HCT116 (cell line): ENCODE measurements at regions not wholly inside any gene's neighbourhood (a gene's known extent, or its start where the extent isn't known, plus 50 kb on each side); places are given as distances from the start of the nearest gene placed in this dataset.

Source experiments
- ATAC-seq: fragments of 200-7000 bp; cut with Tn5 transposase; 2 replicates; pipeline ENCODE4 v1.9.1; 2020; ENCODE audit warnings: mild to moderate bottlenecking, moderate library complexity
- BruUV-seq: library from RNA; stranded (reverse); fragments of 400-500 nt; replicated peaks from 2 replicates; lab custom pipeline; 2021; lab: Mats Ljungman, UMichigan
- CTCF ChIA-PET: fragments of 300-600 bp; sonication (Branson Sonifier 250); formaldehyde crosslinking; loops from one replicate; lab custom pipeline; 2021; ENCODE audit warnings: antibody characterized with exemption; lab: Charles Lee
- POLR2A ChIA-PET: fragments of 300-600, 350-600 bp; sonication (Branson Sonifier 250); formaldehyde crosslinking; loops from one replicate; lab custom pipeline; 2021; ENCODE audit warnings: antibody characterized with exemption; lab: Charles Lee
- RAD21 ChIA-PET, 2 experiments: fragments of 300-600 bp; sonication (Branson Sonifier 250); formaldehyde crosslinking; loops; one replicate each; lab custom pipeline; 2023; ENCODE audit warnings: low total read pairs in 2 of 2; ENCODE audit not compliant: uncharacterized antibody in 2 of 2, unreplicated experiment in 2 of 2, low non-redundant PET in 1 of 2; lab: Charles Lee
- DNase-seq: peaks from one replicate; pipeline ENCODE4 v3.0.0-alpha.2; 2010; ENCODE audit warnings: low read depth, low spot score
- H2AFZ ChIP-seq: fragments of 200-600 bp; shearing (Covaris generic), sonication (generic); 2 replicates; pipeline ENCODE4 v1.6.1; 2017; ENCODE audit warnings: low read depth, mixed run types, mixed read lengths, antibody characterized with exemption, low read length; ENCODE audit not compliant: poor library complexity, severe bottlenecking
- H3K27ac ChIP-seq: 2 replicates; pipeline ENCODE4 v1.5.1; 2012; ENCODE audit warnings: low read depth, low read length
- H3K27me3 ChIP-seq: fragments of 200-600 bp; sonication (generic); 2 replicates; pipeline ENCODE4 v1.6.1; 2016; ENCODE audit warnings: mixed run types, low read length, mixed read lengths; ENCODE audit not compliant: insufficient read depth
- H3K36me3 ChIP-seq, 2 experiments: fragments of 200-500 bp in 1 of 2; fragments of 200-600 bp in 1 of 2; sonication (Bioruptor generic) in 1 of 2; sonication (generic) in 1 of 2; 2 replicates each; pipeline versions ENCODE4 v1.5.1 to v1.6.1; 2014 to 2016; ENCODE audit warnings: low read length in 2 of 2, inconsistent platforms in 1 of 2, mixed read lengths in 1 of 2, mixed run types in 1 of 2; ENCODE audit not compliant: insufficient read depth in 2 of 2, control insufficient read depth in 1 of 2
- H3K4me1 ChIP-seq, 2 experiments: fragments of 200-600 bp in 1 of 2; sonication (generic) in 1 of 2; 2 replicates each; pipeline versions ENCODE4 v1.5.1 to v1.6.1; 2012 to 2017; ENCODE audit warnings: low read length in 2 of 2, inconsistent platforms in 1 of 2, mild to moderate bottlenecking in 1 of 2, mixed read lengths in 1 of 2, mixed run types in 1 of 2, moderate library complexity in 1 of 2; ENCODE audit not compliant: insufficient read depth in 2 of 2, control insufficient read depth in 1 of 2
- H3K4me2 ChIP-seq: fragments of 200-600 bp; sonication (generic); 2 replicates; pipeline ENCODE4 v1.6.1; 2017; ENCODE audit warnings: mixed run types, low read length, mixed read lengths
- H3K4me3 ChIP-seq, 2 experiments: fragments of 200-600 bp in 1 of 2; sonication (generic) in 1 of 2; replicated peaks in 1 of 2; 2 replicates each; pipeline ENCODE4 v1.5.1; 2011 to 2016; ENCODE audit warnings: low read length in 2 of 2, control low read depth in 1 of 2, low read depth in 1 of 2, mild to moderate bottlenecking in 1 of 2, mixed read lengths in 1 of 2, mixed run types in 1 of 2
- H3K79me2 ChIP-seq: fragments of 200-600 bp; sonication (generic); 2 replicates; pipeline ENCODE4 v1.6.1; 2017; ENCODE audit warnings: mild to moderate bottlenecking, mixed run types, low read length, moderate library complexity, mixed read lengths; ENCODE audit not compliant: insufficient read depth
- H3K9ac ChIP-seq: fragments of 200-600 bp; sonication (generic); 2 replicates; pipeline ENCODE4 v1.6.1; 2016; ENCODE audit warnings: low read length, mixed read lengths
- H3K9me2 ChIP-seq: fragments of 200-600 bp; sonication (generic), shearing (Covaris generic); 2 replicates; pipeline ENCODE4 v1.6.1; 2017; ENCODE audit warnings: mixed run types, mild to moderate bottlenecking, moderate library complexity; ENCODE audit not compliant: insufficient read depth
- H3K9me3 ChIP-seq, 2 experiments: fragments of 200-500 bp in 1 of 2; fragments of 200-600 bp in 1 of 2; sonication (Bioruptor generic) in 1 of 2; sonication (generic) in 1 of 2; 2 replicates each; pipeline ENCODE4 v1.6.1; 2014 to 2017; ENCODE audit warnings: low read length in 2 of 2, mixed read lengths in 2 of 2, inconsistent platforms in 1 of 2, low read depth in 1 of 2, mild to moderate bottlenecking in 1 of 2, mixed run types in 1 of 2, moderate library complexity in 1 of 2; ENCODE audit not compliant: control insufficient read depth in 1 of 2, insufficient read depth in 1 of 2
- H4K20me1 ChIP-seq: fragments of 200-600 bp; sonication (generic), shearing (Covaris generic); 2 replicates; pipeline ENCODE4 v1.6.1; 2017; ENCODE audit warnings: mixed run types, mild to moderate bottlenecking, moderate library complexity; ENCODE audit not compliant: insufficient read depth
- ATF3 ChIP-seq: IDR thresholded peaks from 2 replicates; pipeline ENCODE4 v1.6.1; 2012
- CBX3 ChIP-seq: IDR thresholded peaks from 2 replicates; pipeline ENCODE4 v1.6.1; 2012; ENCODE audit warnings: low read depth
- CEBPB ChIP-seq: IDR thresholded peaks from 2 replicates; pipeline ENCODE4 v1.6.1; 2012; ENCODE audit warnings: low read depth
- EGR1 ChIP-seq: IDR thresholded peaks from 2 replicates; pipeline ENCODE4 v1.6.1; 2012; ENCODE audit warnings: low read depth
- EZH2 ChIP-seq: fragments of 200-600 bp; sonication (generic); IDR thresholded peaks from 2 replicates; pipeline ENCODE4 v1.6.1; 2017; ENCODE audit warnings: antibody characterized with exemption, mixed run types
- FOSL1 ChIP-seq: IDR thresholded peaks from 2 replicates; pipeline ENCODE4 v1.6.1; 2012; ENCODE audit warnings: low read depth
- JUND ChIP-seq: IDR thresholded peaks from 2 replicates; pipeline ENCODE4 v1.6.1; 2012
- POLR2A ChIP-seq: IDR thresholded peaks from 2 replicates; pipeline ENCODE4 v1.7.0; 2011; ENCODE audit warnings: borderline replicate concordance; ENCODE audit not compliant: insufficient read depth, insufficient read length; ENCODE audit errors: extremely low read depth
- POLR2AphosphoS5 ChIP-seq: IDR thresholded peaks from 2 replicates; pipeline ENCODE4 v1.6.1; 2011; ENCODE audit warnings: mild to moderate bottlenecking, low read depth, low read length, moderate library complexity
- RAD21 ChIP-seq: IDR thresholded peaks from 2 replicates; pipeline ENCODE4 v1.6.1; 2012; ENCODE audit warnings: low read depth, mild to moderate bottlenecking
- REST ChIP-seq: IDR thresholded peaks from 2 replicates; pipeline ENCODE4 v1.6.1; 2012; ENCODE audit warnings: low read depth
- SIN3A ChIP-seq: IDR thresholded peaks from 2 replicates; pipeline ENCODE4 v1.6.1; 2012; ENCODE audit warnings: low read depth
- SRF ChIP-seq: IDR thresholded peaks from 2 replicates; pipeline ENCODE4 v1.6.1; 2012; ENCODE audit warnings: low read depth
- YY1 ChIP-seq: IDR thresholded peaks from 2 replicates; pipeline ENCODE4 v1.6.1; 2011; ENCODE audit warnings: low read length, low read depth, moderate library complexity, mild to moderate bottlenecking; ENCODE audit not compliant: insufficient replicate concordance; ENCODE audit errors: extremely low read depth
- ZBTB33 ChIP-seq: IDR thresholded peaks from 2 replicates; pipeline ENCODE4 v1.6.1; 2011; ENCODE audit warnings: mild to moderate bottlenecking, low read length, moderate library complexity; ENCODE audit not compliant: insufficient replicate concordance; ENCODE audit errors: extremely low read depth
- ZFX ChIP-seq: fragments of 450-650 bp; IDR thresholded peaks from 2 replicates; pipeline ENCODE4 v1.6.1; 2017
- intact Hi-C: fragments of 100-400 bp; cut with micrococcal nuclease; formaldehyde crosslinking; loops from 2 replicates; pipeline ENCODE4 v1.10.0; 2022

- TF ChIP-seq FOSL1: no peak
- no peak for TF ChIP-seq ATF3
- no peak for TF ChIP-seq SIN3A
- no peak for TF ChIP-seq CBX3
- TF ChIP-seq CEBPB: no peak
- no peak for TF ChIP-seq POLR2A
- TF ChIP-seq EZH2: no peak
- no peak for TF ChIP-seq YY1
- TF ChIP-seq POLR2AphosphoS5: no peak
- H3K4me1 ChIP-seq: no peaks in the 10 kb centered on the region
- no peak overlapping the region for H3K4me2 ChIP-seq
- intact Hi-C loops: no loop called here
- no peaks in the 10 kb centered on the region for H4K20me1 ChIP-seq
- H3K9ac ChIP-seq: no peak overlapping the region
- H3K27ac ChIP-seq: no peak overlapping the region
- ChIA-PET POLR2A (no interaction called here), RAD21 (no interaction called here), CTCF (no interaction called here)
- DNase-seq: no peak
- no peaks in the 10 kb centered on the region for H3K79me2 ChIP-seq
- no peaks in the 10 kb centered on the region for H3K9me3 ChIP-seq
- H3K36me3 ChIP-seq: no peaks in the 10 kb centered on the region
- BruUV-seq: no TSS peak
- no peak overlapping the region for H2AFZ ChIP-seq
- no peak for ATAC-seq
- peaks cover 5% of the 10 kb centered on the region; the same call in 1 of the 2 replicates for H3K27me3 ChIP-seq
- no peaks in the 10 kb centered on the region for H3K9me2 ChIP-seq
- H3K4me3 ChIP-seq: no peak overlapping the region
These were observed 85.0 kb upstream of the FAM180A start for GRCh38 chr7:135833642-135834041.

GRCh38 chr7:135831455-135832195 is 83.0 kb upstream of the FAM180A start:
- H3K4me2 ChIP-seq: no peak overlapping the region
- no peaks in the 10 kb centered on the region for H3K4me1 ChIP-seq
- H4K20me1 ChIP-seq: no peaks in the 10 kb centered on the region
- DNase-seq (no peak), ATAC-seq (no peak)
- H3K36me3 ChIP-seq: no peaks in the 10 kb centered on the region
- no peak overlapping the region for H3K4me3 ChIP-seq
- BruUV-seq: no TSS peak
- no peaks in the 10 kb centered on the region for H3K79me2 ChIP-seq
- H3K27me3 ChIP-seq: peaks cover 5% of the 10 kb centered on the region; the same call in 1 of the 2 replicates
- ChIA-PET RAD21 (no interaction called here), CTCF (no interaction called here), POLR2A (no interaction called here)
- no peaks in the 10 kb centered on the region for H3K9me3 ChIP-seq
- H3K27ac ChIP-seq: no peak overlapping the region
- H3K9ac ChIP-seq: no peak overlapping the region
- intact Hi-C loops: no loop called here
- no peak overlapping the region for H2AFZ ChIP-seq
- no peaks in the 10 kb centered on the region for H3K9me2 ChIP-seq
- TF ChIP-seq REST (no peak), JUND (no peak), RAD21 (no peak), POLR2AphosphoS5 (no peak), FOSL1 (no peak), YY1 (no peak), CBX3 (no peak), ZFX (no peak), SIN3A (no peak), EGR1 (no peak), ZBTB33 (no peak), SRF (no peak)
